Right lobe of liver (tissue), 4 donors: ENCODE measurements at regions not wholly inside any gene's neighbourhood (a gene's known extent, or its start where the extent isn't known, plus 50 kb on each side); places are given as distances from the start of the nearest gene placed in this dataset.

Experiments used
- POLR2A ChIP-seq: fragments of 450-650 bp; IDR thresholded peaks from one replicate; pipeline ENCODE4 v1.6.1; 2017; ENCODE audit warnings: antibody characterized with exemption, mild to moderate bottlenecking
- TF ChIP-seq, protein P1 (sequence below), 4 donors: fragments of 200-600 bp in 3 of 4; fragments of 450-650 bp in 1 of 4; IDR thresholded peaks; one replicate each; pipeline versions ENCODE4 v1.5.1 to v1.8.0; 2016 to 2022; ENCODE audit warnings: antibody characterized with exemption in 4 of 4, mild to moderate bottlenecking in 2 of 4
- donor health status: DM: no; HTN: no; CAD: no.
- donor health status: DM: no; HTN: no; CAD: no.
- donor health status: DM: no; HTN: yes; CAD: no.

DNA sequence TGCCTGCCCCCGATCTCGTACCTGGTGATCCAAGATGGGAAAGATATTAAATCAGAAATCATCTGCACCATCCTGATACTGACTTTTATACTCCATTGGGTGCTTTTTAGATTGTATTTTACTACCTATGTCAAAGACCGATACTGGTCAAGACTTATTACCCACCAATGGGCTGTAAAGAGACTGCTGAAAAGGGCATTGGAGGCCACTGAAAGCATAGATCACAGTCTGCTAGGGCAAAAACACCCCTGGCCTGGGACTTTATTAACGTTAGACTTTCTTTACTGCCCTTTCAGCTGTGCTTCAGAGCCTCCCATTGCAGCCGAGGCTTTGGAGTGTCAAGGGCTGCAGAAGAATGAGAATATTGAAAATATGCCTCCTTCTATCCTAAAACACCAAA is 472.8 kb upstream of the DDX18 start:
- TF ChIP-seq, protein P1, sequence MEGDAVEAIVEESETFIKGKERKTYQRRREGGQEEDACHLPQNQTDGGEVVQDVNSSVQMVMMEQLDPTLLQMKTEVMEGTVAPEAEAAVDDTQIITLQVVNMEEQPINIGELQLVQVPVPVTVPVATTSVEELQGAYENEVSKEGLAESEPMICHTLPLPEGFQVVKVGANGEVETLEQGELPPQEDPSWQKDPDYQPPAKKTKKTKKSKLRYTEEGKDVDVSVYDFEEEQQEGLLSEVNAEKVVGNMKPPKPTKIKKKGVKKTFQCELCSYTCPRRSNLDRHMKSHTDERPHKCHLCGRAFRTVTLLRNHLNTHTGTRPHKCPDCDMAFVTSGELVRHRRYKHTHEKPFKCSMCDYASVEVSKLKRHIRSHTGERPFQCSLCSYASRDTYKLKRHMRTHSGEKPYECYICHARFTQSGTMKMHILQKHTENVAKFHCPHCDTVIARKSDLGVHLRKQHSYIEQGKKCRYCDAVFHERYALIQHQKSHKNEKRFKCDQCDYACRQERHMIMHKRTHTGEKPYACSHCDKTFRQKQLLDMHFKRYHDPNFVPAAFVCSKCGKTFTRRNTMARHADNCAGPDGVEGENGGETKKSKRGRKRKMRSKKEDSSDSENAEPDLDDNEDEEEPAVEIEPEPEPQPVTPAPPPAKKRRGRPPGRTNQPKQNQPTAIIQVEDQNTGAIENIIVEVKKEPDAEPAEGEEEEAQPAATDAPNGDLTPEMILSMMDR (IDR thresholded peaks at IDR 0.05), result no peak
- no peak for TF ChIP-seq POLR2A
